HG03108 (cell line): ENCODE measurements at regions not wholly inside any gene's neighbourhood (a gene's known extent, or its start where the extent isn't known, plus 50 kb on each side); places are given as distances from the start of the nearest gene placed in this dataset.
"Not testable (repeated sequence)": the region's sequence is repeated elsewhere in the genome, so short reads cannot be mapped to it uniquely, and the experiment has no call there.

Experiments used
- ATAC-seq: cut with Tn5 transposase; IDR thresholded peaks from one replicate; pipeline ENCODE4 v1.9.1; 2021; ENCODE audit warnings: moderate library complexity; ENCODE audit not compliant: unreplicated experiment

DNA sequence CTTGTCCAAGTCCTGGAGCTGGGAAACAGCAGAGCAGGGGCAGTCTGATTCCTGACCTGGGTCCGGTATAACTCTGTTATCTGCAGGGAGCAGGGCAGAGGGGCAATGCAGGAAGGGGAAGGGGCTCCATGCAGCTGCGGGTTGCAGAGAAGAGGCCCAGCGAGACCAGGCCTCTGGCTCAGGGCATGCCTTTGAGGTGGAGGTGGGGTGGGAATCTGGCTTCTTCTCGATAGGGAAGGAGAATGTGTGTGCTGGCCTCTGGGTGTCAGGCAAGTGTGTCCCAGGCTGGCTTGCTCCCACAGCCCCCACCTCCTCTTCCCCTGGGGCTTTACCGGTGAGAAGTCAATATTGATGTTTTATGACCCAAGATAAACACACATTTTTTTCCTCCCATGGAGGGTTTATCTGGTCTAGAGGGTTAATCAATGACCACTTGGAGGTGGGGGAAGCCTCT lies 187.1 kb upstream of the HAAO start:
- no peak for ATAC-seq

DNA sequence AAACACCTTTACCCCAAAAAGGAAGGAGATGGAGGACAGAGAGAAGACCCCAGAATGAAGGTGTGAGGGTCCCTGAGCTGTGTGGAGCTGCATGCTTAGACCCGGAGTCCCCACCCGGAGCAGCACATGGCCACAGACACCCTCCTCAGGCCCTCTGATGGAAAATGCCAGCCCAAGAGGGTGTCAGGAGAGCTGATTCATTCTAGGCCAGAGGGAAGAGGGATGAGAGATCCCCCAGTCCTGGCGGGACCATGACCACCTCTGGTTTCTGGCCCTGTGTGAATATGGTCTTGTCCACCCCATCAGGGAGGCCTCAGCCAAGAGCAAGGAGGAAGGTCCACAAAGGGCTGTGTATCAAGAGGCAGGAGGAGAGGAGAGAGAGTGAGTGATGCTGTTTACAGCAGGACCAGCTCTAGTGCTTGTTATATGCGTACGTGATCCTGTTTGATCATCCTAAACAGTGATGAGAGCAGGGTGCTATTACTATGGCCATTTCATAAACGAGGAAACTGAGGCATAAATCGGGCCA lies 186.6 kb upstream of the HAAO start:
- no peak for ATAC-seq

GRCh38 chr2:42978175-42978886 lies 185.9 kb upstream of the HAAO start:
- ATAC-seq = no peak

DNA sequence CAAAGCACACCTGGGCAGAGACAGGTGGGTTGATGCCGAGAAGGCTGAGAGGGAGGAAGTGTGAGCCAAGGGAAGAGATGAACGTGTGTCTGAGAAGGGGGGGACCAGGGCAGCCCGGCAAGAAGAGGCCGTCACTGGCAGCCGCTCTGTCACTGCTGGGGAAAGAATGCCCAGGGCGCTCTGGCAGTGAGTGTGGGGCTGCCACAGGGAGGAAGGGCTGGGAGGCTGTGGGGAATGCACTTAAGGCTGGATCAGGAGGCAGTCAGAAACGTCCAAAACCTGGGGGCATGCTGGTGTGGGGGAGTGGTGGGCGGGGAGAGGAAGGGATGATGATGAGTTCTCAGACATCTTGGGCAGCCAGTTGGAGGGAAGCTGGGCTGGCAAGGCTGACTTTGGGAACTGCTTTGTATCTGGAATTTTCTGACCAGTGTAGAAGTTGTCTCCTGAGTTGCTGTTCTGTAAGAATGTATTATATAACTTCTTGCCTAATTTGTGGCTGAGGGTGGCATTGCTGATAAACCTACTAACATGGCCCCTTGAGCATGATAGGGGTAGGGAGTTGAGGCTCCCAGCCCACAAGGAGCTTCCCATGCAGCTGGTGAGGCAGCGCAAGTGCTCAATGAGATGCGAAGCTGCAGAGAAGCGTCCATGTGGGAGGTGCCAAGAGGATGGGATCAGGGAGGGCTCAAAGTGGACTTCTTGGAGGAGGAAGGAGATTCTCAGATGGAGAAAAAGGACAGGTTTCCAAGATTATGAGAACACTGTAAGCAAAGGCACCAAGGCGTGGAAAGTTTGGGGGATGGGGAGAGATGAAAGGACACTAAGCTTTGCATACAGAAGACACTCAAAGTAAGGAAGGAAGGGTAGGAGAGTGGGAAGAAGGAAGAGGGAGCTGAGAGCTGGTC lies 185.1 kb upstream of the HAAO start:
- ATAC-seq = no peak

- ATAC-seq = no peak
Measured at GRCh38 chr2:42976351-42976750, 184.0 kb upstream of the HAAO start.

- no peak for ATAC-seq
Measured at GRCh38 chr2:42974721-42975717, 182.6 kb upstream of the HAAO start.

GRCh38 chr2:42974169-42974720 lies 181.9 kb upstream of the HAAO start:
- no peak for ATAC-seq

- no peak for ATAC-seq
Measured at GRCh38 chr2:42973726-42974125, 181.3 kb upstream of the HAAO start.

- not testable (repeated sequence) for ATAC-seq
Measured at GRCh38 chr2:42972933-42973516, 180.6 kb upstream of the HAAO start.

GRCh38 chr2:42971947-42972736 lies 179.8 kb upstream of the HAAO start:
- no peak for ATAC-seq

DNA sequence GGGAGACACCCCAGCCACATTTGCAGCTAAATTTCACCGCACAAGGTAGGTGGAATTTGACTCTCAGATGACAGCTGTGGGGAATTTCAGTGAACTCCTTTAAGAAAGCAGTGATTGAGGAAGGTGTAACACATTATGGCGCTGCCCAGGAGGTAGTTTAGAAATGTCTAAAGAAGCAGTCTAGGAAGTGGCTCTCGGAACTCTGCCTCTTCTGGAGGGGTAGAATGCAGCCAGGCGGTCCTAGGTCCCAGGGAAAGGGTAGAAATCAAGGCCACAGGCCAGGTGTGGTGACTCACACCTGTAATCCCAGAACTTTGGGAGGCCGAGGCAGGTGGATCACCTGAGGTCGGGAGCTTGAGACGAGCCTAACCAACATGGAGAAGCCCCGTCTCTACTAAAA lies 179.0 kb upstream of the HAAO start:
- ATAC-seq = no peak

- no peak for ATAC-seq
Measured at GRCh38 chr2:42970151-42970550, 177.8 kb upstream of the HAAO start.

GRCh38 chr2:42969231-42970150 lies 177.1 kb upstream of the HAAO start:
- ATAC-seq = no peak

DNA sequence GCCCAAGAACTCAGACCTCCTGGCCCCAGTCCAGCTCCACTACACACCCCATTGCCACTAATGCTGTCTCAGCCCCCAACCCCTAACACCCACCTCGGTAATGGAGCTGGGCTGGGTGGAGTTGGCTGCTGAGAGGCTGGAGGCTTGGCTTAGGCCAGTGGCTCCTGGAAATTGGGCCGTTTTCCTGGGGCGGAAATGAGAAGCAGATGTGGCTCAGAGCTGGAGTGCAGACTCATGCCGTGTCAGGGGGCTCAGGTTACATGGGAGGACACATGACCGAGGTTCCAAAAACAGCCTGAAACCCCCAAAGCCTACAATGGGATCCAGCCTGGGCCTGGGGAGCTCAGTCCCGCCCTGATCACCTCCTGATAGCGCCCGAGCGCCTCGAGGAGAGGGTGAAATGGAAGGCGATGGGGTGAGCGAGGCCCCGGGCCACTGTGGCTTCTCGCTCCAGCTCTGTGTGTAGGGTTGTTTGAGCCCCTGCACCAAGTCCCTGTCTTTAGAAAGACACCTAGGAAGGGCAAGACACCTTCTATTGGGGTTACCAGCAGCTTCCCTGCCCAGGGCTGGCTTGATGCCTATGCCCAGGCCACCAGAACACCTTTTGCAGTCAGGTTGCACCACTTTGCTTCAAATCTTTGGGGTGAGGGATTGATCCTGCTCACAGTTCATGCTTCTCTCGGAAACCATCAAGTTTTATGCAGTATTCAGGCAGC lies 175.7 kb upstream of the HAAO start:
- ATAC-seq = no peak

DNA sequence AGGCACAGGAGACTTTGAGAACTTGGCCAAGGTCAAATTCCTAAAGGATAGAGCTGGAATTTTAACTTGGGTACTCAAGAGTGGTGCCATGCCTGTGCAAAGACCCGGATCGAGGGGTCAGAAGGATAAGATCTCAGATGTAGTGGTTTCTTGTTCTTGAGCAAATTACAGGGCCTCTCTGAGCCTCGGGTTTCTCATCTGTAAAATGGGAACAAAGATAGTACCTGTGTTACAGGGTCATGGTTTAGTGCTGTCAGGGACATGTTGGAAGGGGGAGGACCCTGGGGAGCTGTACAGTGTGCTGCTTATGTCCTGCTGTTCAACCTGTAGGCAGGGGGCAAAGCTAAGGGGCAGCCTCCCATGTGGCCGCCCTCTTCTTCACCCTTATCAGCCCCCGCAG lies 173.5 kb upstream of the HAAO start:
- no peak for ATAC-seq

DNA sequence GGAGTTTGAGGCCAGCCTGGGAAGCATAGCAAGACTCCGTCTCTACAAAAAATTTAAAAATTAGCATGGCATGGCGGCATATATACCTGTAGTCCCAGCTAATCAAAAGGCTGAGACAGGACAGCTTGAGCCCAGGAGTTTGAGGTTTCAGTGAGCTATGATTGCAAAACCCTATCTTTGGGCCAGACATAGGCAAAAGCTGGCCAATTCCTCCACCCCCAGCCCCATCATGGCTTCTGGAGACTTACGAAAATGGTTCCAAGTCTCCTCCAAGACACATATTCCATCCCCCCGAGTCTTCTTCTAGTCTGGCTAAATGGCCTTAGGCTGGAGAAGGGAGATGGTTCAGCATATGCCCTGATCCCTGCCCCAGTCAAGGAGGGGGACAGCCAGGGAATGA lies 172.8 kb upstream of the HAAO start:
- no peak for ATAC-seq

- no peak for ATAC-seq
Measured at GRCh38 chr2:42964439-42965083, 172.2 kb upstream of the HAAO start.
